Suprapubic skin (tissue), 4 donors: ENCODE measurements at regions not wholly inside any gene's neighbourhood (a gene's known extent, or its start where the extent isn't known, plus 50 kb on each side); places are given as distances from the start of the nearest gene placed in this dataset.
A peak's percentile ranks its signal among the peaks of the same experiment; 100 is the strongest.

Experiments used
- DNase-seq, 2 donors: peaks; one replicate each; pipeline ENCODE4 v3.0.0-alpha.2; 2019; ENCODE audit warnings: low spot score in 2 of 2
- H3K27ac ChIP-seq: fragments of 200-600 bp; sonication (generic); one replicate; pipeline ENCODE4 v1.5.1; 2019
- H3K27me3 ChIP-seq: fragments of 200-600 bp; sonication (generic); one replicate; pipeline ENCODE4 v1.5.1; 2019
- H3K36me3 ChIP-seq: fragments of 200-600 bp; sonication (generic); one replicate; pipeline ENCODE4 v1.5.1; 2019
- H3K4me1 ChIP-seq: fragments of 200-600 bp; sonication (generic); one replicate; pipeline ENCODE4 v1.5.1; 2019
- H3K4me3 ChIP-seq: fragments of 200-600 bp; sonication (generic); one replicate; pipeline ENCODE4 v1.5.1; 2019; ENCODE audit warnings: mild to moderate bottlenecking
- H3K9me3 ChIP-seq: fragments of 200-600 bp; sonication (generic); one replicate; pipeline ENCODE4 v1.5.1; 2019
- EP300 ChIP-seq: sonication (generic); formaldehyde crosslinking; IDR thresholded peaks from one replicate; pipeline ENCODE4 v1.6.1; 2017; ENCODE audit warnings: antibody characterized with exemption
- POLR2A ChIP-seq, 2 donors: fragments of 450-650 bp; IDR thresholded peaks; one replicate each; pipeline ENCODE4 v1.6.1; 2017; ENCODE audit warnings: antibody characterized with exemption in 2 of 2, mild to moderate bottlenecking in 2 of 2, moderate library complexity in 2 of 2
- POLR2AphosphoS5 ChIP-seq, 3 donors: sonication (generic); formaldehyde crosslinking; IDR thresholded peaks; one replicate each; pipeline ENCODE4 v1.6.1; 2017; ENCODE audit warnings: antibody characterized with exemption in 3 of 3
- WGBS: methylation state at CpG from one replicate; pipeline ENCODE4 v1.1.5; 2018; 5-methylcytosine and 5-hydroxymethylcytosine counted together
- TF ChIP-seq, protein P1 (sequence below), 2 donors: fragments of 200-600 bp in 1 of 2; fragments of 450-650 bp in 1 of 2; sonication (generic) in 1 of 2; IDR thresholded peaks; one replicate each; pipeline ENCODE4 v1.5.1; 2016 to 2019; ENCODE audit warnings: antibody characterized with exemption in 2 of 2, mild to moderate bottlenecking in 1 of 2, moderate library complexity in 1 of 2

DNA sequence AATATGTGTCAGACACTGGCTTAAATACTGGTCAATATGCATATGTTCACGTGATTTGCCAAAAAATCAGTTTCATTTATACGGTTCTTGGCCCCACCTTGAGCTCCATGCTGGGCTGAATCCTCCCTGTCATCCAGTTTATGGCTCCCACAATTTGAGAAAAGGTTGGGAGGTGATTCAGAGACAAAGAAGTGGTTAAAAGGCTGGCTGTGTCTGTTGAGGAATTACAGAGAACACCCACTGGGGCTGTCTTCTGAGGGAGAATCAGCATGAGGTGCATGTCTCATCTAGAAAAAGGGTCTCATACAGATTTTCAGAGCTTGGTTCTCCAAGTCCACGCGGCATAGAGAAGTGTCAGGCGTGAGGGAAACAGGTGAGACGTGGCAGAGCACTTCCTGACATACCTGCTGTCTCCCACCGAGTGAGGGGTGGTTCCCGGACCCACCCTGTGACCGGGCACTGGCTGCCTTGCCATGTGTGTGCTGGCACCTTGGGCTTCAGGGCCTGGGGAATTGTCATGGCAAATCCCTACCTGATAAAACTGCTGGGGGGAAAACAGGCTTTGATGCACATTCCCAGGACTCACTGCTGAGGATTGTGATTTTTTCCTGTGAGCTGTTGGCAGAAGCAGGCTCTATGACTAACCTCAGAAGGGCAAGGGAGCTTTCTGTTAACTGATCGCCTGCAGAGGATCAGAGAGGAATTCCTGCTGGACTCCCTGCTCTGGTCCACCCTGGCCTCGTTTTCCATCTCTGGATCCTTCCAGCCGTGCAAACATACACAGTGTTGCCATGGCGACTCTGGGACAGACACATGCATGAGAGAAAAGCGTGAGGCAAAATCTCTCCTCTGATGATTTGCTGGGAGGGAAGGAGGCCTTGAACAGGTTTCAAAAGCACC lies 223.6 kb downstream of the ADAMTS15 start:
- Histone ChIP-seq H3K27me3 (no peaks in the 10 kb centered on the region), H3K4me3 (no peak overlapping the region), H3K4me1 (peaks cover 6% of the 10 kb centered on the region), H3K9me3 (no peaks in the 10 kb centered on the region), H3K36me3 (no peaks in the 10 kb centered on the region), H3K27ac (no peak overlapping the region)
- TF ChIP-seq, protein P1, sequence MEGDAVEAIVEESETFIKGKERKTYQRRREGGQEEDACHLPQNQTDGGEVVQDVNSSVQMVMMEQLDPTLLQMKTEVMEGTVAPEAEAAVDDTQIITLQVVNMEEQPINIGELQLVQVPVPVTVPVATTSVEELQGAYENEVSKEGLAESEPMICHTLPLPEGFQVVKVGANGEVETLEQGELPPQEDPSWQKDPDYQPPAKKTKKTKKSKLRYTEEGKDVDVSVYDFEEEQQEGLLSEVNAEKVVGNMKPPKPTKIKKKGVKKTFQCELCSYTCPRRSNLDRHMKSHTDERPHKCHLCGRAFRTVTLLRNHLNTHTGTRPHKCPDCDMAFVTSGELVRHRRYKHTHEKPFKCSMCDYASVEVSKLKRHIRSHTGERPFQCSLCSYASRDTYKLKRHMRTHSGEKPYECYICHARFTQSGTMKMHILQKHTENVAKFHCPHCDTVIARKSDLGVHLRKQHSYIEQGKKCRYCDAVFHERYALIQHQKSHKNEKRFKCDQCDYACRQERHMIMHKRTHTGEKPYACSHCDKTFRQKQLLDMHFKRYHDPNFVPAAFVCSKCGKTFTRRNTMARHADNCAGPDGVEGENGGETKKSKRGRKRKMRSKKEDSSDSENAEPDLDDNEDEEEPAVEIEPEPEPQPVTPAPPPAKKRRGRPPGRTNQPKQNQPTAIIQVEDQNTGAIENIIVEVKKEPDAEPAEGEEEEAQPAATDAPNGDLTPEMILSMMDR (IDR thresholded peaks at IDR 0.05) = no peak
- TF ChIP-seq EP300 = no peak
- no peak for TF ChIP-seq POLR2AphosphoS5 (IDR thresholded peaks at IDR 0.05)
- TF ChIP-seq POLR2A (IDR thresholded peaks at IDR 0.05) = no peak
- DNase-seq = no peak
- 61% methylated on average over 14 of the region's 14 CpGs for whole genome bisulfite sequencing

- Histone ChIP-seq H3K36me3 (no peaks in the 10 kb centered on the region), H3K27ac (no peak overlapping the region), H3K9me3 (no peaks in the 10 kb centered on the region), H3K4me3 (no peak overlapping the region), H3K27me3 (no peaks in the 10 kb centered on the region), H3K4me1 (peaks cover 6% of the 10 kb centered on the region)
- no peak for DNase-seq
- 92% methylated on average over 5 of the region's 5 CpGs for WGBS
- TF ChIP-seq EP300 = no peak
- TF ChIP-seq POLR2AphosphoS5 (IDR thresholded peaks at IDR 0.05) = no peak
- TF ChIP-seq, protein P1 (IDR thresholded peaks at IDR 0.05) = no peak
- TF ChIP-seq POLR2A (IDR thresholded peaks at IDR 0.05) = no peak
These were observed 224.5 kb downstream of the ADAMTS15 start for GRCh38 chr11:130672911-130673310.

DNA sequence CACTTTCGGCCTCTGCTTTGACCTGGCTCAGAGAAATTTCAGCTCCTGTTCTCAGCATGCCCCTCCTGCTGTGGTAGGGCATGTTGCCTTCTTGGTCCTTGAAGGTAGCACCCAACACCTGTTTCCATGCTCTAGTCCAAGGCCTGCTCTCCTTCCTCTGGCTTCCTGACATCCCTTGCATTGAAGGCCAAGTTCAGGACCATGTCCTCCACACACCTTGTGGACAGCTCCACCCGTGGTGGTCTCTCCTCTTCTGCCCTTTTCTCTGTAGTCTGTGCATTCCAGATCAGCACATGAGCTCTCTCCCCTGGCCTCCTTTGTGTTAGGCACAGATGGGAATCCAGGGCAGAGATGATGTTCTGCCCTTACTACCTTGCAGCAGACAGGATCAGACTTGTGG lies 225.3 kb downstream of the ADAMTS15 start:
- Histone ChIP-seq H3K4me3 (no peak overlapping the region), H3K36me3 (no peaks in the 10 kb centered on the region), H3K27ac (no peak overlapping the region), H3K27me3 (no peaks in the 10 kb centered on the region), H3K9me3 (no peaks in the 10 kb centered on the region), H3K4me1 (peaks cover 6% of the 10 kb centered on the region)
- DNase-seq = no peak
- TF ChIP-seq POLR2A (IDR thresholded peaks at IDR 0.05) (no peak), EP300 (no peak), POLR2AphosphoS5 (IDR thresholded peaks at IDR 0.05) (no peak)
- TF ChIP-seq, protein P1 (IDR thresholded peaks at IDR 0.05) = no peak
- WGBS = 76% methylated on average over 2 of the region's 2 CpGs

GRCh38 chr11:130674686-130675308 lies 226.4 kb downstream of the ADAMTS15 start:
- no peak overlapping the region for H3K4me3 ChIP-seq
- no peak overlapping the region for H3K27ac ChIP-seq
- DNase-seq = no peak
- TF ChIP-seq POLR2A (IDR thresholded peaks at IDR 0.05) = no peak
- TF ChIP-seq EP300 = no peak
- TF ChIP-seq POLR2AphosphoS5 (IDR thresholded peaks at IDR 0.05) = no peak
- TF ChIP-seq, protein P1 (IDR thresholded peaks at IDR 0.05) = no peak
- peaks cover 3% of the 10 kb centered on the region for H3K9me3 ChIP-seq
- H3K36me3 ChIP-seq = no peaks in the 10 kb centered on the region
- 82% methylated on average over 5 of the region's 5 CpGs for WGBS
- H3K27me3 ChIP-seq = no peaks in the 10 kb centered on the region
- peaks cover 6% of the 10 kb centered on the region for H3K4me1 ChIP-seq

DNA sequence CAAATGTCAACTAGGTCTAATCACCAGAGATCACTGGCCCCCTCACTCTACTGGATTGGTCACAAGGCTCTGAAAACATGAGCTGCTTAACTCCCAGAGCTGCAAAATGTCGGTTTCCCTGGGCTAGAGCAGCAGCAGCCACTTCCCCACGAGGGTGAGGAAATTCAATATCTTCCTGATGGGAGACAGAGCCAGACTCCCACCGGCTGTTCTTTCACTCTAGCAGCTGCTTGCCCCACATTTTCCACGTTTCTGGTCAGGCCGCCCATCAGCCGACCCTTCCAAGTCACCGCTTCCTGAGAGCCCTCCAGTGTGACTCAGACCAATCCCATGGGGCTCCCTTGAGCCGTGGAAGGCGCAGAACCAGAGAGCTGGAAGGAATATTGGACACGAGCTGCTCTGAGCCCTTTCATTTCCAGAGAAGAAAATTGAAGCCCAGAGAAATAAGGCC lies 227.0 kb downstream of the ADAMTS15 start:
- Histone ChIP-seq H3K27ac (no peak overlapping the region), H3K27me3 (no peaks in the 10 kb centered on the region), H3K4me1 (peaks cover 6% of the 10 kb centered on the region), H3K4me3 (no peak overlapping the region), H3K36me3 (no peaks in the 10 kb centered on the region), H3K9me3 (peaks cover 3% of the 10 kb centered on the region)
- WGBS = 73% methylated on average over 10 of the region's 10 CpGs
- TF ChIP-seq POLR2A (IDR thresholded peaks at IDR 0.05) (no peak), POLR2AphosphoS5 (IDR thresholded peaks at IDR 0.05) (no peak), EP300 (no peak)
- peak; percentile 86 to 88 for DNase-seq
